IMR-90 (cell line): ENCODE measurements at regions not wholly inside any gene's neighbourhood (a gene's known extent, or its start where the extent isn't known, plus 50 kb on each side); places are given as distances from the start of the nearest gene placed in this dataset.

ENCODE experiments used
- ATAC-seq: fragments of 200-7000 bp; cut with Tn5 transposase; 2 replicates; pipeline ENCODE4 v1.9.1; 2020; ENCODE audit warnings: low read depth, mild to moderate bottlenecking, moderate library complexity
- BruUV-seq: library from RNA; stranded (reverse); fragments of 400-500 nt; replicated peaks from 2 replicates; lab custom pipeline; 2021; lab: Mats Ljungman, UMichigan
- CTCF ChIA-PET: fragments of 300-600 bp; formaldehyde crosslinking; extraction: SDS; loops from one replicate; lab custom pipeline; 2021; ENCODE audit warnings: antibody characterized with exemption; lab: Yijun Ruan, JAX
- POLR2A ChIA-PET: fragments of 300-600 bp; sonication (Branson Sonifier 250); formaldehyde crosslinking; loops from one replicate; lab custom pipeline; 2022; ENCODE audit warnings: antibody characterized with exemption; ENCODE audit not compliant: unreplicated experiment; lab: Charles Lee
- DNase-seq: peaks from one replicate; pipeline ENCODE4 v3.0.0; 2013
- H2AFZ ChIP-seq: replicated peaks from 2 replicates; pipeline ENCODE3; 2013; ENCODE audit warnings: low read length, mild to moderate bottlenecking; ENCODE audit not compliant: poor library complexity
- H2AK5ac ChIP-seq: 2 replicates; pipeline ENCODE4 v1.6.1; 2013; ENCODE audit warnings: low read depth, low read length, inconsistent platforms
- H2AK9ac ChIP-seq: replicated peaks from 2 replicates; pipeline ENCODE3; 2013; ENCODE audit warnings: mild to moderate bottlenecking, low read depth, low read length, moderate library complexity; ENCODE audit not compliant: poor library complexity
- H2BK120ac ChIP-seq: 2 replicates; pipeline ENCODE4 v1.6.1; 2013; ENCODE audit warnings: low read depth, low read length, inconsistent platforms
- H2BK15ac ChIP-seq: 3 replicates; pipeline ENCODE4 v1.6.1; 2013; ENCODE audit warnings: low read depth, low read length, inconsistent platforms
- H2BK20ac ChIP-seq: 2 replicates; pipeline ENCODE4 v1.6.1; 2013; ENCODE audit warnings: low read depth, mild to moderate bottlenecking, inconsistent platforms, low read length, moderate library complexity
- H2BK5ac ChIP-seq: 2 replicates; pipeline ENCODE4 v1.6.1; 2013; ENCODE audit warnings: mild to moderate bottlenecking, low read depth, low read length, inconsistent platforms; ENCODE audit not compliant: poor library complexity, severe bottlenecking
- H3K14ac ChIP-seq: replicated peaks from 2 replicates; pipeline ENCODE4 v1.6.1; 2013; ENCODE audit warnings: low read depth, low read length, inconsistent platforms
- H3K18ac ChIP-seq: 2 replicates; pipeline ENCODE4 v1.6.1; 2013; ENCODE audit warnings: low read depth, low read length, control low read depth
- H3K23ac ChIP-seq: 2 replicates; pipeline ENCODE4 v1.6.1; 2013; ENCODE audit warnings: low read depth, low read length, inconsistent platforms
- H3K27ac ChIP-seq: 2 replicates; pipeline ENCODE4 v1.5.1; 2013; ENCODE audit warnings: mild to moderate bottlenecking, control low read depth, low read length; ENCODE audit not compliant: insufficient read depth
- H3K27me3 ChIP-seq: 2 replicates; pipeline ENCODE4 v1.6.1; 2013; ENCODE audit warnings: low read length; ENCODE audit not compliant: control insufficient read depth, insufficient read depth
- H3K36me3 ChIP-seq: 2 replicates; pipeline ENCODE4 v1.6.1; 2013; ENCODE audit warnings: low read length, mixed read lengths; ENCODE audit not compliant: control insufficient read depth, insufficient read depth
- H3K4ac ChIP-seq: 2 replicates; pipeline ENCODE4 v1.6.1; 2013; ENCODE audit warnings: low read depth, low read length, inconsistent platforms
- H3K4me1 ChIP-seq: 2 replicates; pipeline ENCODE4 v1.6.1; 2013; ENCODE audit warnings: low read length, mixed read lengths; ENCODE audit not compliant: control insufficient read depth, insufficient read depth
- H3K4me2 ChIP-seq: 2 replicates; pipeline ENCODE4 v1.6.1; 2013; ENCODE audit warnings: low read depth, mild to moderate bottlenecking, control low read depth, low read length, moderate library complexity
- H3K4me3 ChIP-seq: 2 replicates; pipeline ENCODE4 v1.5.1; 2013; ENCODE audit warnings: low read depth, mild to moderate bottlenecking, control low read depth, low read length, moderate library complexity; ENCODE audit not compliant: insufficient read depth
- H3K56ac ChIP-seq: 2 replicates; pipeline ENCODE4 v1.6.1; 2013; ENCODE audit warnings: low read length, inconsistent platforms; ENCODE audit not compliant: insufficient read depth; ENCODE audit errors: extremely low read depth
- H3K79me1 ChIP-seq, 2 experiments: 2 replicates each; pipeline ENCODE4 v1.6.1; 2013; ENCODE audit warnings: low read length in 2 of 2, inconsistent platforms in 1 of 2, low read depth in 1 of 2
- H3K9ac ChIP-seq: 2 replicates; pipeline ENCODE4 v1.6.1; 2013; ENCODE audit warnings: low read depth, low read length, control low read depth
- H3K9me1 ChIP-seq: 2 replicates; pipeline ENCODE4 v1.6.1; 2013; ENCODE audit warnings: low read length, inconsistent platforms; ENCODE audit not compliant: insufficient read depth
- H3K9me3 ChIP-seq: 2 replicates; pipeline ENCODE4 v1.6.1; 2013; ENCODE audit warnings: low read length; ENCODE audit not compliant: control insufficient read depth, insufficient read depth
- H4K20me1 ChIP-seq: 2 replicates; pipeline ENCODE4 v1.6.1; 2013; ENCODE audit warnings: low read length, inconsistent platforms; ENCODE audit not compliant: insufficient read depth
- H4K5ac ChIP-seq: 2 replicates; pipeline ENCODE4 v1.6.1; 2013; ENCODE audit warnings: mild to moderate bottlenecking, low read depth, low read length, control low read depth
- H4K8ac ChIP-seq, 2 experiments: 2 replicates each; pipeline ENCODE4 v1.6.1; 2013; ENCODE audit warnings: low read depth in 2 of 2, low read length in 2 of 2, control low read depth in 1 of 2, inconsistent platforms in 1 of 2
- H4K91ac ChIP-seq: 2 replicates; pipeline ENCODE4 v1.6.1; 2013; ENCODE audit warnings: low read depth, low read length, inconsistent platforms; ENCODE audit not compliant: insufficient read depth
- BHLHE40 ChIP-seq: fragments of 150-350 bp; IDR thresholded peaks from 2 replicates; pipeline ENCODE4 v1.6.1; 2016; ENCODE audit warnings: mild to moderate bottlenecking, low read depth, low read length
- CEBPB ChIP-seq: IDR thresholded peaks from 2 replicates; pipeline ENCODE4 v1.6.1; 2012; ENCODE audit warnings: low read depth, low read length, improper control_type of control experiment
- FOS ChIP-seq: fragments of 150-350 bp; IDR thresholded peaks from 2 replicates; pipeline ENCODE4 v1.6.1; 2016; ENCODE audit warnings: low read depth, low read length
- MAFK ChIP-seq: IDR thresholded peaks from 2 replicates; pipeline ENCODE4 v1.6.1; 2012; ENCODE audit warnings: low read depth, low read length, improper control_type of control experiment
- MXI1 ChIP-seq: IDR thresholded peaks from 2 replicates; pipeline ENCODE4 v1.6.1; 2012; ENCODE audit warnings: low read depth, mild to moderate bottlenecking, low read length, moderate library complexity, borderline replicate concordance
- POLR2A ChIP-seq: IDR thresholded peaks from 2 replicates; pipeline ENCODE4 v1.6.1; 2012; ENCODE audit warnings: mild to moderate bottlenecking, low read depth, low read length
- RAD21 ChIP-seq: IDR thresholded peaks from 2 replicates; pipeline ENCODE4 v1.6.1; 2012; ENCODE audit warnings: low read length, improper control_type of control experiment
- RCOR1 ChIP-seq: IDR thresholded peaks from 2 replicates; pipeline ENCODE4 v1.6.1; 2012; ENCODE audit warnings: mild to moderate bottlenecking, low read length, improper control_type of control experiment; ENCODE audit not compliant: insufficient replicate concordance
- RFX5 ChIP-seq: IDR thresholded peaks from 2 replicates; pipeline ENCODE4 v1.8.0; 2012; ENCODE audit warnings: low read depth, mild to moderate bottlenecking, low read length, moderate library complexity
- SMC3 ChIP-seq: fragments of 150-350 bp; IDR thresholded peaks from 2 replicates; pipeline ENCODE4 v1.6.1; 2016; ENCODE audit warnings: low read depth, mild to moderate bottlenecking, antibody characterized with exemption, low read length, moderate library complexity
- WGBS, 2 experiments: methylation state at CpG; one replicate each; pipeline versions ENCODE4 v1.1.5 to v1.1.7; 2013; ENCODE audit warnings: missing lambda C conversion rate in 2 of 2; ENCODE audit not compliant: insufficient read length in 1 of 2; ENCODE audit errors: extremely low coverage in 2 of 2; 5-methylcytosine and 5-hydroxymethylcytosine counted together
- dilution Hi-C: fragments of 300-500 bp; cut with HindIII; formaldehyde crosslinking; loops from one replicate; pipeline ENCODE4 v1.14.3; 2018; ENCODE audit warnings: low sequenced_read_pairs; ENCODE audit not compliant: unreplicated experiment
- in situ Hi-C: fragments of 300-500 bp; cut with MboI; formaldehyde crosslinking; loops from 3 replicates; pipeline ENCODE4 v1.14.3; 2019; ENCODE audit warnings: low sequenced_read_pairs, inconsistent platforms, mixed read lengths
- intact Hi-C: fragments of 100-400 bp; cut with micrococcal nuclease; formaldehyde crosslinking; loops from 2 replicates; pipeline ENCODE4 v1.10.0; 2022
- TF ChIP-seq, protein P1 (sequence below): fragments of 150-350 bp; IDR thresholded peaks from 2 replicates; pipeline ENCODE4 v1.6.1; 2016; ENCODE audit warnings: low read depth, mild to moderate bottlenecking, low read length, moderate library complexity, borderline replicate concordance

DNA sequence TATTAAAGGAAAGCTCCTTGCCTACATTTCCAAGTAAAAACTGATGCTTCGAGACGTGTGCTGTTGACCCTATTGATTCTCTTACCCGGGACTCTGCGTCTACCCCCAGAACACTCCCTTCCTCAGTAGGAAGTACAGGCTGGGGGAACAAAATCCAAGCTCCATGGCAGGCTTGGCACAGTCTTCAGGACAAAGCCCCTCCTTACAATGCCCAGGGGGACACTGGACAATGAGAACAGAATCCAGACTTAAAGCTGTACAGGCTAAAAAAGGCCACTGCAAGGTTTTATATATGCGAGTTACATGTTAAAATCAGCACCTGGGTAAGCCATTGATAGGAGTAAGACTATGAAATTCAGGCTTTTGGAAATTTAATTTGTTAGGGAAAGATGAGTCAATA is 250.6 kb upstream of the DAPK1 start:
- BruUV-seq: no TSS peak
- dilution Hi-C loops: no loop called here
- CTCF ChIA-PET: interaction anchor here (1.4 kb wide), 1 partner anchor 126 kb away, joined by 3 read pairs; no protein-coding TSS in a partner anchor

More for the DNA sequence above, 250.6 kb upstream of the DAPK1 start:
- no peak overlapping the region for H3K9ac ChIP-seq
- no peak overlapping the region for H3K27ac ChIP-seq
- H2BK5ac ChIP-seq: no peak overlapping the region
- no peak overlapping the region for H2BK20ac ChIP-seq
- no peak overlapping the region for H3K56ac ChIP-seq
- H3K4me1 ChIP-seq: no peaks in the 10 kb centered on the region
- no peaks in the 10 kb centered on the region for H3K9me3 ChIP-seq
- DNase-seq (no peak), ATAC-seq (no peak)
- no peaks in the 10 kb centered on the region for H3K27me3 ChIP-seq
- TF ChIP-seq MXI1 (no peak), RCOR1 (no peak), BHLHE40 (no peak), SMC3 (no peak), FOS (no peak), POLR2A (no peak), RAD21 (no peak), CEBPB (no peak), MAFK (no peak), RFX5 (no peak)
- TF ChIP-seq, protein P1, sequence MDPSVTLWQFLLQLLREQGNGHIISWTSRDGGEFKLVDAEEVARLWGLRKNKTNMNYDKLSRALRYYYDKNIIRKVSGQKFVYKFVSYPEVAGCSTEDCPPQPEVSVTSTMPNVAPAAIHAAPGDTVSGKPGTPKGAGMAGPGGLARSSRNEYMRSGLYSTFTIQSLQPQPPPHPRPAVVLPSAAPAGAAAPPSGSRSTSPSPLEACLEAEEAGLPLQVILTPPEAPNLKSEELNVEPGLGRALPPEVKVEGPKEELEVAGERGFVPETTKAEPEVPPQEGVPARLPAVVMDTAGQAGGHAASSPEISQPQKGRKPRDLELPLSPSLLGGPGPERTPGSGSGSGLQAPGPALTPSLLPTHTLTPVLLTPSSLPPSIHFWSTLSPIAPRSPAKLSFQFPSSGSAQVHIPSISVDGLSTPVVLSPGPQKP: no peak
- no peak overlapping the region for H3K4ac ChIP-seq
- H3K79me1 ChIP-seq: no peaks in the 10 kb centered on the region
- H3K36me3 ChIP-seq: no peaks in the 10 kb centered on the region
- no peak overlapping the region for H3K18ac ChIP-seq
- H3K14ac ChIP-seq: no peak overlapping the region
- POLR2A ChIA-PET: no interaction called here
- H4K8ac ChIP-seq: no peak overlapping the region
- no peak overlapping the region for H2AK5ac ChIP-seq
- H3K23ac ChIP-seq: no peak overlapping the region
- H4K20me1 ChIP-seq: no peaks in the 10 kb centered on the region
- H3K4me3 ChIP-seq: no peak overlapping the region
- intact Hi-C loops (no loop called here), in situ Hi-C loops (no loop called here)
- WGBS, 2 experiments: 100% methylated on average over 1 of the region's 5 CpGs; no CpG with 5 or more reads in 1 of the 2 experiments
- H2AFZ ChIP-seq: no peak overlapping the region
- no peak overlapping the region for H4K5ac ChIP-seq
- H4K91ac ChIP-seq: no peak overlapping the region
- H2BK120ac ChIP-seq: no peak overlapping the region
- no peak overlapping the region for H3K4me2 ChIP-seq
- no peak overlapping the region for H2AK9ac ChIP-seq
- no peaks in the 10 kb centered on the region for H3K9me1 ChIP-seq
- H2BK15ac ChIP-seq: no peak overlapping the region
